ENCODE measurements at regions not wholly inside any gene's neighbourhood (a gene's known extent, or its start where the extent isn't known, plus 50 kb on each side); places are given as distances from the start of the nearest gene placed in this dataset.

DNA sequence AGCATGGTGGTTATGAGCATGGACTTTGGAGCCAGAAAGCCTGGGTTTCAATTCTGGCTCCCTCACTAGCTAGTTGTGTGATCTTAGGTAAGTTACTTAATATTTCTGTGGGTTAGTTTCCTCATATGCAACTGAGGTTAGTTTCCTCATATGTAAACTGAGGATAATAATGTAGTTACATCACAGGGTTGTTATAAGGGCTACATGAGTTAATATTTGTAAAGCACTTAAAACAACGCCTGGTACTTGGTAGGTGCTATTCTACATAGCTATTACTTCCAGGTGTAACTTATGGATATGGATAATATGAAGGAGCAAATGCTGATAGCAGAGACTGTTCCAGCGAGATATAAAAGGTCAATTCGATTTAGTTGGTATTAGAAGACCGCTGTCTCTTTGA, 69.4 kb upstream of the POU5F2 start:
- intact Hi-C loops (cut with micrococcal nuclease; ENCODE audit: unreplicated experiment), result loop anchor here (10.0 kb wide), 1 partner anchor 906 kb away; no protein-coding TSS in a partner anchor
- no peak overlapping the region for H3K4me3 ChIP-seq (ENCODE audit: low read depth, low read length, poor library complexity, severe bottlenecking)
- no TSS peak for BruUV-seq (replicated peaks)
- TF ChIP-seq EZH2 (IDR thresholded peaks at IDR 0.05; ENCODE audit: borderline replicate concordance, low read depth, low read length, poor library complexity, severe bottlenecking), result no peak
- TF ChIP-seq, protein P1, sequence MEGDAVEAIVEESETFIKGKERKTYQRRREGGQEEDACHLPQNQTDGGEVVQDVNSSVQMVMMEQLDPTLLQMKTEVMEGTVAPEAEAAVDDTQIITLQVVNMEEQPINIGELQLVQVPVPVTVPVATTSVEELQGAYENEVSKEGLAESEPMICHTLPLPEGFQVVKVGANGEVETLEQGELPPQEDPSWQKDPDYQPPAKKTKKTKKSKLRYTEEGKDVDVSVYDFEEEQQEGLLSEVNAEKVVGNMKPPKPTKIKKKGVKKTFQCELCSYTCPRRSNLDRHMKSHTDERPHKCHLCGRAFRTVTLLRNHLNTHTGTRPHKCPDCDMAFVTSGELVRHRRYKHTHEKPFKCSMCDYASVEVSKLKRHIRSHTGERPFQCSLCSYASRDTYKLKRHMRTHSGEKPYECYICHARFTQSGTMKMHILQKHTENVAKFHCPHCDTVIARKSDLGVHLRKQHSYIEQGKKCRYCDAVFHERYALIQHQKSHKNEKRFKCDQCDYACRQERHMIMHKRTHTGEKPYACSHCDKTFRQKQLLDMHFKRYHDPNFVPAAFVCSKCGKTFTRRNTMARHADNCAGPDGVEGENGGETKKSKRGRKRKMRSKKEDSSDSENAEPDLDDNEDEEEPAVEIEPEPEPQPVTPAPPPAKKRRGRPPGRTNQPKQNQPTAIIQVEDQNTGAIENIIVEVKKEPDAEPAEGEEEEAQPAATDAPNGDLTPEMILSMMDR (conservative IDR thresholded peaks at IDR 0.05; ENCODE audit: low read depth, low read length), result no peak
- DNase-seq (ENCODE audit: low spot score), result no peak
- ChIA-PET CTCF (no interaction called here), POLR2A (ENCODE audit: low non-redundant PET) (no interaction called here)
- no peaks in the 10 kb centered on the region for H3K9me3 ChIP-seq (ENCODE audit: low read depth, low read length, poor library complexity, severe bottlenecking)
- no peaks in the 10 kb centered on the region for H3K4me1 ChIP-seq (ENCODE audit: insufficient read depth, low read length, poor library complexity, severe bottlenecking)
- no peak overlapping the region for H3K27ac ChIP-seq (ENCODE audit: low read depth, low read length, poor library complexity, severe bottlenecking)
- H3K27me3 ChIP-seq (replicated peaks; ENCODE audit: insufficient read depth, low read depth, low read length, poor library complexity), result no peaks in the 10 kb centered on the region
- H3K36me3 ChIP-seq (ENCODE audit: insufficient read depth, low read length, poor library complexity, severe bottlenecking), result no peaks in the 10 kb centered on the region

DNA sequence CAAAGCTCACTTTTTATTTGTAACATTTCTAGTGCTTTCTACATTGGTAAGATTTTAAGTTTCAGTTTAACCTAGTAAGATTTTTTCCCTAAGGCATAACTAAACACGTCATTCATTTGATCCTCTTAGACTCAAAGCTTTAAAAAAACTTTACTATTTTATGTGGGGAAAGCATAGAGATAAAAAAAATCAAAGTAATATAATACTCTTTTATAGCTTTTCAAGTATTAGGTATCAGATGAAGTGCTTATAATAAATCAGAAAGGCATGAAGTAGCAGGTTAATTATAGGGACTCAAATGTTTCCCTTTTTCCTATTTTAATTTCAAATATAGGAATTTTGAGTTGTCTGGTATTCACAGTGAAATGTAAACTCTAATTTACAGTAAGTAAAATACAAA, 68.0 kb upstream of the POU5F2 start:
- no peaks in the 10 kb centered on the region for H3K9me3 ChIP-seq (ENCODE audit: low read depth, low read length, poor library complexity, severe bottlenecking)
- no peak overlapping the region for H3K4me3 ChIP-seq (ENCODE audit: low read depth, low read length, poor library complexity, severe bottlenecking)
- CTCF ChIA-PET, result no interaction called here
- BruUV-seq (replicated peaks), result no TSS peak
- no peaks in the 10 kb centered on the region for H3K36me3 ChIP-seq (ENCODE audit: insufficient read depth, low read length, poor library complexity, severe bottlenecking)
- H3K27ac ChIP-seq (ENCODE audit: low read depth, low read length, poor library complexity, severe bottlenecking), result no peak overlapping the region
- POLR2A ChIA-PET (ENCODE audit: low non-redundant PET), result no interaction called here
- H3K4me1 ChIP-seq (ENCODE audit: insufficient read depth, low read length, poor library complexity, severe bottlenecking), result no peaks in the 10 kb centered on the region
- TF ChIP-seq, protein P1 (conservative IDR thresholded peaks at IDR 0.05; ENCODE audit: low read depth, low read length), result no peak
- TF ChIP-seq EZH2 (IDR thresholded peaks at IDR 0.05; ENCODE audit: borderline replicate concordance, low read depth, low read length, poor library complexity, severe bottlenecking), result no peak
- no peak for DNase-seq (ENCODE audit: low spot score)
- H3K27me3 ChIP-seq (replicated peaks; ENCODE audit: insufficient read depth, low read depth, low read length, poor library complexity), result no peaks in the 10 kb centered on the region
- intact Hi-C loops (cut with micrococcal nuclease; ENCODE audit: unreplicated experiment), result no loop called here

GRCh38 chr5:93807846-93808245, 66.4 kb upstream of the POU5F2 start:
- H3K27me3 ChIP-seq (replicated peaks; ENCODE audit: insufficient read depth, low read depth, low read length, poor library complexity), result no peaks in the 10 kb centered on the region
- H3K4me3 ChIP-seq (ENCODE audit: low read depth, low read length, poor library complexity, severe bottlenecking), result no peak overlapping the region
- no peaks in the 10 kb centered on the region for H3K36me3 ChIP-seq (ENCODE audit: insufficient read depth, low read length, poor library complexity, severe bottlenecking)
- no peaks in the 10 kb centered on the region for H3K9me3 ChIP-seq (ENCODE audit: low read depth, low read length, poor library complexity, severe bottlenecking)
- intact Hi-C loops (cut with micrococcal nuclease; ENCODE audit: unreplicated experiment), result no loop called here
- no peak overlapping the region for H3K27ac ChIP-seq (ENCODE audit: low read depth, low read length, poor library complexity, severe bottlenecking)
- POLR2A ChIA-PET (ENCODE audit: low non-redundant PET), result no interaction called here
- no peak for DNase-seq (ENCODE audit: low spot score)
- no TSS peak for BruUV-seq (replicated peaks)
- CTCF ChIA-PET, result no interaction called here
- no peak for TF ChIP-seq EZH2 (IDR thresholded peaks at IDR 0.05; ENCODE audit: borderline replicate concordance, low read depth, low read length, poor library complexity, severe bottlenecking)
- TF ChIP-seq, protein P1 (conservative IDR thresholded peaks at IDR 0.05; ENCODE audit: low read depth, low read length), result no peak
- H3K4me1 ChIP-seq (ENCODE audit: insufficient read depth, low read length, poor library complexity, severe bottlenecking), result no peaks in the 10 kb centered on the region

Data from A673 (cell line).